Osteocyte (in vitro differentiated cells): ENCODE measurements at regions not wholly inside any gene's neighbourhood (a gene's known extent, or its start where the extent isn't known, plus 50 kb on each side); places are given as distances from the start of the nearest gene placed in this dataset.

Source experiments
- DNase-seq: peaks from one replicate; pipeline ENCODE4 v3.0.0; 2021; ENCODE audit warnings: mixed read lengths; ENCODE audit not compliant: unreplicated experiment; ENCODE audit errors: extremely low spot score
- H3K27ac Mint-ChIP-seq: one replicate; pipeline ENCODE4 v1.8.0; 2021; ENCODE audit warnings: mild to moderate bottlenecking, mixed read lengths; ENCODE audit not compliant: unreplicated experiment
- H3K27me3 Mint-ChIP-seq: one replicate; pipeline ENCODE4 v1.8.0; 2021; ENCODE audit warnings: mixed read lengths; ENCODE audit not compliant: unreplicated experiment
- H3K36me3 Mint-ChIP-seq: one replicate; pipeline ENCODE4 v1.8.0; 2021; ENCODE audit warnings: mixed read lengths; ENCODE audit not compliant: unreplicated experiment
- H3K4me1 Mint-ChIP-seq: one replicate; pipeline ENCODE4 v1.8.0; 2021; ENCODE audit warnings: mixed read lengths; ENCODE audit not compliant: unreplicated experiment
- H3K4me3 Mint-ChIP-seq: one replicate; pipeline ENCODE4 v1.8.0; 2021; ENCODE audit warnings: mild to moderate bottlenecking, moderate library complexity, mixed read lengths; ENCODE audit not compliant: unreplicated experiment
- H3K9me3 Mint-ChIP-seq: one replicate; pipeline ENCODE4 v1.8.0; 2021; ENCODE audit warnings: mixed read lengths; ENCODE audit not compliant: unreplicated experiment
- TF ChIP-seq, protein P1 (sequence below): fragments of 200-600 bp; sonication (generic); IDR thresholded peaks from 2 replicates; pipeline ENCODE4 v1.5.0; 2021; ENCODE audit warnings: antibody characterized with exemption, mild to moderate bottlenecking, moderate library complexity

- H3K27ac Mint-ChIP-seq, result no peak overlapping the region
These were observed 278.1 kb upstream of the PLSCR5 start for GRCh38 chr3:146883288-146883687.

GRCh38 chr3:146881966-146882760 is 277.0 kb upstream of the PLSCR5 start:
- DNase-seq, result no peak
- Mint-ChIP-seq H3K9me3 (no peaks in the 10 kb centered on the region), H3K27ac (no peak overlapping the region), H3K4me1 (no peaks in the 10 kb centered on the region), H3K36me3 (no peaks in the 10 kb centered on the region), H3K27me3 (no peaks in the 10 kb centered on the region), H3K4me3 (no peak overlapping the region)
- TF ChIP-seq, protein P1, sequence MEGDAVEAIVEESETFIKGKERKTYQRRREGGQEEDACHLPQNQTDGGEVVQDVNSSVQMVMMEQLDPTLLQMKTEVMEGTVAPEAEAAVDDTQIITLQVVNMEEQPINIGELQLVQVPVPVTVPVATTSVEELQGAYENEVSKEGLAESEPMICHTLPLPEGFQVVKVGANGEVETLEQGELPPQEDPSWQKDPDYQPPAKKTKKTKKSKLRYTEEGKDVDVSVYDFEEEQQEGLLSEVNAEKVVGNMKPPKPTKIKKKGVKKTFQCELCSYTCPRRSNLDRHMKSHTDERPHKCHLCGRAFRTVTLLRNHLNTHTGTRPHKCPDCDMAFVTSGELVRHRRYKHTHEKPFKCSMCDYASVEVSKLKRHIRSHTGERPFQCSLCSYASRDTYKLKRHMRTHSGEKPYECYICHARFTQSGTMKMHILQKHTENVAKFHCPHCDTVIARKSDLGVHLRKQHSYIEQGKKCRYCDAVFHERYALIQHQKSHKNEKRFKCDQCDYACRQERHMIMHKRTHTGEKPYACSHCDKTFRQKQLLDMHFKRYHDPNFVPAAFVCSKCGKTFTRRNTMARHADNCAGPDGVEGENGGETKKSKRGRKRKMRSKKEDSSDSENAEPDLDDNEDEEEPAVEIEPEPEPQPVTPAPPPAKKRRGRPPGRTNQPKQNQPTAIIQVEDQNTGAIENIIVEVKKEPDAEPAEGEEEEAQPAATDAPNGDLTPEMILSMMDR, result no peak

More at GRCh38 chr3:146883288-146883687, 278.1 kb upstream of the PLSCR5 start:
- Mint-ChIP-seq H3K27me3 (no peaks in the 10 kb centered on the region), H3K9me3 (no peaks in the 10 kb centered on the region), H3K4me3 (no peak overlapping the region), H3K36me3 (no peaks in the 10 kb centered on the region), H3K4me1 (no peaks in the 10 kb centered on the region)
- TF ChIP-seq, protein P1, result no peak
- no peak for DNase-seq

DNA sequence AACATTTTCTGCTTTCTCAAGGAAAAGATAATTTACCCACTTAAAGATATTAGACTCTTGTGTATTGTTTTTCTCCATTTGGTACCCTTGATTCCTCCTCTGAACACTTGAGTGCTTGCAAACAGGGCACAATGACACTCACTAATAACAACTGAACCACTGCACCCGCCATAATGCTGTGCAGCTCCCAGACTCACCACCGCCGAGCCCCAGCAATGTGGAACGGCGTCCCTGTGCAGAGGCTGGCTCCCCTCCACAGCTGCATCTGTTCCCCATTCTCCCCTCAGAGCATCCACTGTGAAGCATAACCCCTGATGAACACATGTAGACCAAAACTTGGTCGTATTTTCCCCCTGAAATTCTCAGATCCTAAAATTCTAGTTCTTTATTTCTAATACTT is 276.2 kb upstream of the PLSCR5 start:
- Mint-ChIP-seq H3K4me1 (no peaks in the 10 kb centered on the region), H3K9me3 (no peaks in the 10 kb centered on the region), H3K4me3 (no peak overlapping the region), H3K36me3 (no peaks in the 10 kb centered on the region), H3K27ac (no peak overlapping the region), H3K27me3 (no peaks in the 10 kb centered on the region)
- TF ChIP-seq, protein P1, result no peak
- no peak for DNase-seq

- Mint-ChIP-seq H3K27ac (no peak overlapping the region), H3K36me3 (peaks cover 17% of the 10 kb centered on the region), H3K4me1 (no peaks in the 10 kb centered on the region), H3K9me3 (peaks cover 36% of the 10 kb centered on the region), H3K27me3 (no peaks in the 10 kb centered on the region), H3K4me3 (no peak overlapping the region)
- DNase-seq, result no peak
- TF ChIP-seq, protein P1, result no peak
These were observed 268.6 kb upstream of the PLSCR5 start for GRCh38 chr3:146873748-146874147.

DNA sequence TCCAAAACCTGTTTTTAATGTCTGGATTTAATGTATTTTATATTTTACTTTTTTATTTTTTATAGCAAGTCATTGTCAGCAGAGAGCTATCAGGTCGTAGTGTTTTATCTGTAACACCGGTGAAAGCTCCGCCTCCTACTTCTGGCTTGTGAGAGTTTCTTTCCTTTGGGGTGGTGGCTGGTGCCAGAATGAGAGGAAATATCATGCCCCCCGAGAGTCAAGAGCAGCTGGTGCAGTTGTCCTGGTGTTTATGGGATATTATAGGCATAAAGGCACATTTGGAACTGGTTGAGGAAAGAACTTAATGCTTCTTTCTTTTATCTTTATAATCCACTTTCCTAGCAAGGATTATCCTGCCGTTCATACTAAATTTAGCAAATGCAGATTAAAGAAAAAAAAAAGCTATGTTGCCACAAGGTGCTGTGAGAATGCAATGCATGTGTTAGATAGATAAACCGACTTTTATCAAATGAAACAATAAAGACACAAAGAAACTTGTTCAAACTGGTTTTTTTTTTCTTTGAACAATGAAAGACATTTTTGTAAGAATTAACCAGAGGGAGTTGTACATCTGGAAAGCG is 260.1 kb upstream of the PLSCR5 start:
- TF ChIP-seq, protein P1, result no peak
- Mint-ChIP-seq H3K36me3 (no peaks in the 10 kb centered on the region), H3K4me1 (peaks cover 5% of the 10 kb centered on the region), H3K9me3 (peaks cover 3% of the 10 kb centered on the region), H3K27me3 (no peaks in the 10 kb centered on the region), H3K27ac (no peak overlapping the region), H3K4me3 (no peak overlapping the region)
- DNase-seq, result no peak
